ENCODE measurements at regions not wholly inside any gene's neighbourhood (a gene's known extent, or its start where the extent isn't known, plus 50 kb on each side); places are given as distances from the start of the nearest gene placed in this dataset.

GRCh38 chr10:124303662-124304418 is 114.9 kb downstream of the OAT start:
- TF ChIP-seq CTCF (IDR thresholded peaks at IDR 0.05; ENCODE audit: control extremely low read depth, extremely low read depth), result no peak
- ATAC-seq (ENCODE audit: insufficient read depth, low FRiP score), result no peak
- no peak for DNase-seq
- peaks cover 0 to 10% (median 0%) of the 10 kb centered on the region in 4 donors for H3K9me3 ChIP-seq (ENCODE audit: control insufficient read depth in 4 of 4, insufficient read depth in 3 of 4, low read length in 3 of 4)
- H3K4me1 ChIP-seq (ENCODE audit: control insufficient read depth in 5 of 5, insufficient read depth in 5 of 5, low read length in 5 of 5), result peaks cover 0 to 3% (median 0%) of the 10 kb centered on the region in 5 donors
- no peaks in the 10 kb centered on the region for H3K27me3 ChIP-seq (ENCODE audit: control insufficient read depth in 3 of 3, insufficient read depth in 3 of 3, low read length in 2 of 3)
- no peak overlapping the region for H3K27ac ChIP-seq (ENCODE audit: low read depth in 1 of 2, low read length in 1 of 2)
- no peaks in the 10 kb centered on the region for H3K36me3 ChIP-seq (ENCODE audit: control insufficient read depth in 4 of 4, insufficient read depth in 4 of 4, low read length in 4 of 4)
- no peak overlapping the region for H3K4me3 ChIP-seq
- 94 to 98% methylated on average over 6 of the region's 6 CpGs for WGBS, 2 donors
- H3K9ac ChIP-seq (ENCODE audit: insufficient read depth in 1 of 2, low read length in 2 of 2), result no peak overlapping the region

GRCh38 chr10:124302951-124303505 is 115.7 kb downstream of the OAT start:
- Histone ChIP-seq H3K36me3 (ENCODE audit: control insufficient read depth in 4 of 4, insufficient read depth in 4 of 4, low read length in 4 of 4) (no peaks in the 10 kb centered on the region), H3K27ac (ENCODE audit: low read depth in 1 of 2, low read length in 1 of 2) (no peak overlapping the region), H3K9me3 (ENCODE audit: control insufficient read depth in 4 of 4, insufficient read depth in 3 of 4, low read length in 3 of 4) (peaks cover 0 to 10% (median 0%) of the 10 kb centered on the region in 4 donors), H3K27me3 (ENCODE audit: control insufficient read depth in 3 of 3, insufficient read depth in 3 of 3, low read length in 2 of 3) (no peaks in the 10 kb centered on the region), H3K4me3 (no peak overlapping the region), H3K4me1 (ENCODE audit: control insufficient read depth in 5 of 5, insufficient read depth in 5 of 5, low read length in 5 of 5) (peaks cover 0 to 3% (median 0%) of the 10 kb centered on the region in 5 donors), H3K9ac (ENCODE audit: insufficient read depth in 1 of 2, low read length in 2 of 2) (no peak overlapping the region)
- ATAC-seq (ENCODE audit: insufficient read depth, low FRiP score) (no peak), DNase-seq (no peak)
- 82 to 87% methylated on average over 8 of the region's 8 CpGs for WGBS, 2 donors
- TF ChIP-seq CTCF (IDR thresholded peaks at IDR 0.05; ENCODE audit: control extremely low read depth, extremely low read depth), result no peak

- ATAC-seq (ENCODE audit: insufficient read depth, low FRiP score) (no peak), DNase-seq (no peak)
- Histone ChIP-seq H3K4me3 (no peak overlapping the region), H3K9ac (ENCODE audit: insufficient read depth in 1 of 2, low read length in 2 of 2) (no peak overlapping the region), H3K27ac (ENCODE audit: low read depth in 1 of 2, low read length in 1 of 2) (no peak overlapping the region), H3K4me1 (ENCODE audit: control insufficient read depth in 5 of 5, insufficient read depth in 5 of 5, low read length in 5 of 5) (peaks cover 0 to 3% (median 0%) of the 10 kb centered on the region in 5 donors), H3K27me3 (ENCODE audit: control insufficient read depth in 3 of 3, insufficient read depth in 3 of 3, low read length in 2 of 3) (no peaks in the 10 kb centered on the region), H3K36me3 (ENCODE audit: control insufficient read depth in 4 of 4, insufficient read depth in 4 of 4, low read length in 4 of 4) (no peaks in the 10 kb centered on the region), H3K9me3 (ENCODE audit: control insufficient read depth in 4 of 4, insufficient read depth in 3 of 4, low read length in 3 of 4) (peaks cover 0 to 6% (median 0%) of the 10 kb centered on the region in 4 donors)
- no peak for TF ChIP-seq CTCF (IDR thresholded peaks at IDR 0.05; ENCODE audit: control extremely low read depth, extremely low read depth)
- 84 to 93% methylated on average over 9 of the region's 9 CpGs for WGBS, 2 donors
Observed at GRCh38 chr10:124301736-124302135, 117.0 kb downstream of the OAT start.

Data from lung (tissue), 11 donors.